ENCODE measurements at regions not wholly inside any gene's neighbourhood (a gene's known extent, or its start where the extent isn't known, plus 50 kb on each side); places are given as distances from the start of the nearest gene placed in this dataset.

- ChIA-PET POLR2A (no interaction called here), RAD21 (ENCODE audit: low non-redundant PET in 1 of 2, low total read pairs in 2 of 2, uncharacterized antibody in 2 of 2, unreplicated experiment in 2 of 2) (no interaction called here), CTCF (no interaction called here)
- no peaks in the 10 kb centered on the region for H3K9me2 ChIP-seq (ENCODE audit: insufficient read depth)
- no peaks in the 10 kb centered on the region for H3K27me3 ChIP-seq (ENCODE audit: insufficient read depth, low read length)
- no TSS peak for BruUV-seq (replicated peaks)
- intact Hi-C loops (cut with micrococcal nuclease): no loop called here
- no peak overlapping the region for H3K27ac ChIP-seq (ENCODE audit: low read depth, low read length)
- H3K36me3 ChIP-seq (ENCODE audit: control insufficient read depth in 1 of 2, insufficient read depth in 2 of 2, low read length in 2 of 2): no peaks in the 10 kb centered on the region
- DNase-seq (ENCODE audit: low read depth, low spot score) (no peak), ATAC-seq (no peak)
- H3K9ac ChIP-seq (ENCODE audit: low read length): no peak overlapping the region
- no peaks in the 10 kb centered on the region for H3K4me1 ChIP-seq (ENCODE audit: control insufficient read depth in 1 of 2, insufficient read depth in 2 of 2, low read length in 2 of 2)
- no peaks in the 10 kb centered on the region for H3K9me3 ChIP-seq (ENCODE audit: control insufficient read depth in 1 of 2, insufficient read depth in 1 of 2, low read depth in 1 of 2, low read length in 2 of 2)
- TF ChIP-seq SRF (IDR thresholded peaks at IDR 0.05; ENCODE audit: low read depth) (no peak), FOSL1 (IDR thresholded peaks at IDR 0.05; ENCODE audit: low read depth) (no peak), ZNF274 (IDR thresholded peaks at IDR 0.05; ENCODE audit: low read depth, low read length) (no peak)
- no peak overlapping the region for H2AFZ ChIP-seq (ENCODE audit: low read depth, low read length, poor library complexity, severe bottlenecking)
- no peak overlapping the region for H3K4me2 ChIP-seq (ENCODE audit: low read length)
- no peak overlapping the region for H3K4me3 ChIP-seq (replicated peaks in 1 of 2; ENCODE audit: low read depth in 1 of 2, low read length in 2 of 2)
- H4K20me1 ChIP-seq (ENCODE audit: insufficient read depth): no peaks in the 10 kb centered on the region
- no peaks in the 10 kb centered on the region for H3K79me2 ChIP-seq (ENCODE audit: insufficient read depth, low read length)
These were observed 55.2 kb upstream of the RANBP3L start for GRCh38 chr5:36356915-36357314.

DNA sequence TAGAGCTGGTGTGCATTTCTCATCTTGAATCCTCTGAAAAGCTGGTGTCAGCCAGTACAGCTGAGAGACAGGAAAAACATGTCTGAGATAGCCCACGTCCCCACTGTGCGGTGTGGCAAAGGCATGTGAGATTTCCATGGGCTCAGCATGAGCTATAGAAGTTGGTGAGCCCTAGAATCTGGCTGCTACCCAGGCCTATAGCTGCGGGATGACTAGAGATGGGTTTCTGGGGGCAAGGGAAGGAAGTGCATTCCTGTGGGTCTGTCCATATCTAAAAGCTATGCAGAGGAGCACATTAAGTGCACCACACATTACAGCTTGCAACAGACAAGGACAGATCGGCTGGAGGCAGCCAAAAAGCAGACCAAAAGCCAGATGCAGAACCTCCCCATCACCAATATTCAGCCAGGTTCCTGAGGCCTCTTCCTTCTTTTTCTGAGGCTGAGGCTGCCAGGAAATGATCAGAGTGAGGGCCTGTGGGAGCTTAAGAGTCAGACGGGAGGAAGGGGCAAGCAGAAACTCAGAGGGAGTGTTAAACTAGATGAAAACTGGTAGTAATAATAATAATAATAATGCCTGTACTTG is 55.8 kb upstream of the RANBP3L start:
- ChIA-PET RAD21 (ENCODE audit: low non-redundant PET in 1 of 2, low total read pairs in 2 of 2, uncharacterized antibody in 2 of 2, unreplicated experiment in 2 of 2) (no interaction called here), CTCF (no interaction called here), POLR2A (no interaction called here)
- no peaks in the 10 kb centered on the region for H3K27me3 ChIP-seq (ENCODE audit: insufficient read depth, low read length)
- H3K79me2 ChIP-seq (ENCODE audit: insufficient read depth, low read length): no peaks in the 10 kb centered on the region
- no peak for TF ChIP-seq EGR1 (IDR thresholded peaks at IDR 0.05; ENCODE audit: low read depth)
- TF ChIP-seq, protein P1, sequence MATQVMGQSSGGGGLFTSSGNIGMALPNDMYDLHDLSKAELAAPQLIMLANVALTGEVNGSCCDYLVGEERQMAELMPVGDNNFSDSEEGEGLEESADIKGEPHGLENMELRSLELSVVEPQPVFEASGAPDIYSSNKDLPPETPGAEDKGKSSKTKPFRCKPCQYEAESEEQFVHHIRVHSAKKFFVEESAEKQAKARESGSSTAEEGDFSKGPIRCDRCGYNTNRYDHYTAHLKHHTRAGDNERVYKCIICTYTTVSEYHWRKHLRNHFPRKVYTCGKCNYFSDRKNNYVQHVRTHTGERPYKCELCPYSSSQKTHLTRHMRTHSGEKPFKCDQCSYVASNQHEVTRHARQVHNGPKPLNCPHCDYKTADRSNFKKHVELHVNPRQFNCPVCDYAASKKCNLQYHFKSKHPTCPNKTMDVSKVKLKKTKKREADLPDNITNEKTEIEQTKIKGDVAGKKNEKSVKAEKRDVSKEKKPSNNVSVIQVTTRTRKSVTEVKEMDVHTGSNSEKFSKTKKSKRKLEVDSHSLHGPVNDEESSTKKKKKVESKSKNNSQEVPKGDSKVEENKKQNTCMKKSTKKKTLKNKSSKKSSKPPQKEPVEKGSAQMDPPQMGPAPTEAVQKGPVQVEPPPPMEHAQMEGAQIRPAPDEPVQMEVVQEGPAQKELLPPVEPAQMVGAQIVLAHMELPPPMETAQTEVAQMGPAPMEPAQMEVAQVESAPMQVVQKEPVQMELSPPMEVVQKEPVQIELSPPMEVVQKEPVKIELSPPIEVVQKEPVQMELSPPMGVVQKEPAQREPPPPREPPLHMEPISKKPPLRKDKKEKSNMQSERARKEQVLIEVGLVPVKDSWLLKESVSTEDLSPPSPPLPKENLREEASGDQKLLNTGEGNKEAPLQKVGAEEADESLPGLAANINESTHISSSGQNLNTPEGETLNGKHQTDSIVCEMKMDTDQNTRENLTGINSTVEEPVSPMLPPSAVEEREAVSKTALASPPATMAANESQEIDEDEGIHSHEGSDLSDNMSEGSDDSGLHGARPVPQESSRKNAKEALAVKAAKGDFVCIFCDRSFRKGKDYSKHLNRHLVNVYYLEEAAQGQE (IDR thresholded peaks at IDR 0.05; ENCODE audit: low read depth): no peak
- TF ChIP-seq SRF (IDR thresholded peaks at IDR 0.05; ENCODE audit: low read depth): no peak
- no peak for TF ChIP-seq CEBPB (IDR thresholded peaks at IDR 0.05; ENCODE audit: low read depth)
- TF ChIP-seq SP1 (IDR thresholded peaks at IDR 0.05; ENCODE audit: low read depth): no peak
- TF ChIP-seq POLR2A (IDR thresholded peaks at IDR 0.05; ENCODE audit: borderline replicate concordance, extremely low read depth, insufficient read depth, insufficient read length): no peak
- TF ChIP-seq EZH2phosphoT487 (IDR thresholded peaks at IDR 0.05; ENCODE audit: borderline replicate concordance): no peak
- TF ChIP-seq ZNF274 (IDR thresholded peaks at IDR 0.05; ENCODE audit: low read depth, low read length): no peak
- TF ChIP-seq, protein P2, sequence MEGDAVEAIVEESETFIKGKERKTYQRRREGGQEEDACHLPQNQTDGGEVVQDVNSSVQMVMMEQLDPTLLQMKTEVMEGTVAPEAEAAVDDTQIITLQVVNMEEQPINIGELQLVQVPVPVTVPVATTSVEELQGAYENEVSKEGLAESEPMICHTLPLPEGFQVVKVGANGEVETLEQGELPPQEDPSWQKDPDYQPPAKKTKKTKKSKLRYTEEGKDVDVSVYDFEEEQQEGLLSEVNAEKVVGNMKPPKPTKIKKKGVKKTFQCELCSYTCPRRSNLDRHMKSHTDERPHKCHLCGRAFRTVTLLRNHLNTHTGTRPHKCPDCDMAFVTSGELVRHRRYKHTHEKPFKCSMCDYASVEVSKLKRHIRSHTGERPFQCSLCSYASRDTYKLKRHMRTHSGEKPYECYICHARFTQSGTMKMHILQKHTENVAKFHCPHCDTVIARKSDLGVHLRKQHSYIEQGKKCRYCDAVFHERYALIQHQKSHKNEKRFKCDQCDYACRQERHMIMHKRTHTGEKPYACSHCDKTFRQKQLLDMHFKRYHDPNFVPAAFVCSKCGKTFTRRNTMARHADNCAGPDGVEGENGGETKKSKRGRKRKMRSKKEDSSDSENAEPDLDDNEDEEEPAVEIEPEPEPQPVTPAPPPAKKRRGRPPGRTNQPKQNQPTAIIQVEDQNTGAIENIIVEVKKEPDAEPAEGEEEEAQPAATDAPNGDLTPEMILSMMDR (IDR thresholded peaks at IDR 0.05 in 2 of 3, conservative IDR thresholded peaks at IDR 0.05 in 1 of 3; ENCODE audit: borderline replicate concordance in 1 of 3, insufficient read depth in 1 of 3, low read depth in 2 of 3, low read length in 2 of 3): no peak
- TF ChIP-seq, protein P3, sequence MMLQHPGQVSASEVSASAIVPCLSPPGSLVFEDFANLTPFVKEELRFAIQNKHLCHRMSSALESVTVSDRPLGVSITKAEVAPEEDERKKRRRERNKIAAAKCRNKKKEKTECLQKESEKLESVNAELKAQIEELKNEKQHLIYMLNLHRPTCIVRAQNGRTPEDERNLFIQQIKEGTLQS (IDR thresholded peaks at IDR 0.05): no peak
- no peak for TF ChIP-seq EZH2 (IDR thresholded peaks at IDR 0.05)
- no peak for TF ChIP-seq RAD21 (IDR thresholded peaks at IDR 0.05; ENCODE audit: low read depth)
- TF ChIP-seq FOSL1 (IDR thresholded peaks at IDR 0.05; ENCODE audit: low read depth): no peak
- TF ChIP-seq POLR2AphosphoS5 (IDR thresholded peaks at IDR 0.05; ENCODE audit: low read depth, low read length): no peak
- no peak overlapping the region for H3K27ac ChIP-seq (ENCODE audit: low read depth, low read length)
- no peak overlapping the region for H3K4me3 ChIP-seq (replicated peaks in 1 of 2; ENCODE audit: low read depth in 1 of 2, low read length in 2 of 2)
- DNase-seq (ENCODE audit: low read depth, low spot score) (no peak), ATAC-seq (no peak)
- no peaks in the 10 kb centered on the region for H3K36me3 ChIP-seq (ENCODE audit: control insufficient read depth in 1 of 2, insufficient read depth in 2 of 2, low read length in 2 of 2)
- no peaks in the 10 kb centered on the region for H3K9me2 ChIP-seq (ENCODE audit: insufficient read depth)
- no TSS peak for BruUV-seq (replicated peaks)
- H2AFZ ChIP-seq (ENCODE audit: low read depth, low read length, poor library complexity, severe bottlenecking): no peak overlapping the region
- H3K4me2 ChIP-seq (ENCODE audit: low read length): no peak overlapping the region
- no peak overlapping the region for H3K9ac ChIP-seq (ENCODE audit: low read length)
- no peaks in the 10 kb centered on the region for H4K20me1 ChIP-seq (ENCODE audit: insufficient read depth)
- H3K9me3 ChIP-seq (ENCODE audit: control insufficient read depth in 1 of 2, insufficient read depth in 1 of 2, low read depth in 1 of 2, low read length in 2 of 2): no peaks in the 10 kb centered on the region
- intact Hi-C loops (cut with micrococcal nuclease): no loop called here
- no peaks in the 10 kb centered on the region for H3K4me1 ChIP-seq (ENCODE audit: control insufficient read depth in 1 of 2, insufficient read depth in 2 of 2, low read length in 2 of 2)

All from HCT116 (cell line).